Immature natural killer cell (primary cell): ENCODE measurements at regions not wholly inside any gene's neighbourhood (a gene's known extent, or its start where the extent isn't known, plus 50 kb on each side); places are given as distances from the start of the nearest gene placed in this dataset.

ENCODE experiments used
- DNase-seq, 3 donors: peaks; one replicate each; pipeline ENCODE4 v3.0.0; 2022; ENCODE audit warnings: mixed read lengths in 1 of 3
- H3K27ac Mint-ChIP-seq, 6 donors: one replicate each; pipeline ENCODE4 v1.8.0; 2020; ENCODE audit warnings: mixed read lengths in 6 of 6, mild to moderate bottlenecking in 5 of 6, inconsistent platforms in 4 of 6, moderate library complexity in 3 of 6
- H3K27me3 Mint-ChIP-seq, 3 donors: one replicate each; pipeline ENCODE4 v1.8.0; 2020 to 2021; ENCODE audit warnings: low read depth in 3 of 3, mild to moderate bottlenecking in 3 of 3, mixed read lengths in 3 of 3, moderate library complexity in 3 of 3, inconsistent platforms in 1 of 3
- H3K36me3 Mint-ChIP-seq, 3 donors: one replicate each; pipeline ENCODE4 v1.8.0; 2020; ENCODE audit warnings: mixed read lengths in 3 of 3, inconsistent platforms in 2 of 3, mild to moderate bottlenecking in 2 of 3
- H3K4me1 Mint-ChIP-seq, 2 donors: one replicate each; pipeline ENCODE4 v1.8.0; 2020; ENCODE audit warnings: inconsistent platforms in 2 of 2, mild to moderate bottlenecking in 2 of 2, mixed read lengths in 2 of 2, moderate library complexity in 1 of 2
- H3K4me3 Mint-ChIP-seq, 5 donors: one replicate each; pipeline ENCODE4 v1.8.0; 2020; ENCODE audit warnings: mild to moderate bottlenecking in 5 of 5, mixed read lengths in 5 of 5, inconsistent platforms in 3 of 5, moderate library complexity in 3 of 5
- H3K9me3 Mint-ChIP-seq, 6 donors: one replicate each; pipeline ENCODE4 v1.8.0; 2020; ENCODE audit warnings: mild to moderate bottlenecking in 6 of 6, mixed read lengths in 6 of 6, inconsistent platforms in 4 of 6, moderate library complexity in 3 of 6

DNA sequence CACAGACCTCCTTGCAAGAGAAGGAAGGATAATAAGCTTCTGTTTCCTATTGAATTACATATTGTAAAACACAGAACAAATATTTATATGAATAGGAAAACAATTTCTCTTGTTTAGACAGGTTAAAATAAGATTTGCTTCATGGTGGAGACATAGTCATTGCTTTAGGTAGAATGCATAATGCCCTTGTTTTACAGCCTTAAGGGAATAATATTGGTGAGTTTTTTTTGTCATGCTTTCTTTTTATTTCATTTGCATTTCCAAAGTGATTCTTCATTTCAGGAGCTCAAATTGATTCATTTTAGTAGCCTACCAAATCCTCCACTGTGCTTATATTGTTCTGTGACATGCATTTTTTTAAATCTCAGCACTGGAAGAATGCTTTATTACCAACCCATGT lies 690.7 kb downstream of the OLFM4 start:
- no peak for DNase-seq
- peaks cover 8 to 43% (median 22%) of the 10 kb centered on the region in 6 donors for H3K9me3 Mint-ChIP-seq
- no peak overlapping the region for H3K27ac Mint-ChIP-seq
- peaks cover 0 to 3% (median 0%) of the 10 kb centered on the region in 3 donors for H3K36me3 Mint-ChIP-seq
- H3K4me1 Mint-ChIP-seq: no peaks in the 10 kb centered on the region
- H3K27me3 Mint-ChIP-seq: peaks cover 0 to 1% (median 0%) of the 10 kb centered on the region in 3 donors
- H3K4me3 Mint-ChIP-seq: no peak overlapping the region

DNA sequence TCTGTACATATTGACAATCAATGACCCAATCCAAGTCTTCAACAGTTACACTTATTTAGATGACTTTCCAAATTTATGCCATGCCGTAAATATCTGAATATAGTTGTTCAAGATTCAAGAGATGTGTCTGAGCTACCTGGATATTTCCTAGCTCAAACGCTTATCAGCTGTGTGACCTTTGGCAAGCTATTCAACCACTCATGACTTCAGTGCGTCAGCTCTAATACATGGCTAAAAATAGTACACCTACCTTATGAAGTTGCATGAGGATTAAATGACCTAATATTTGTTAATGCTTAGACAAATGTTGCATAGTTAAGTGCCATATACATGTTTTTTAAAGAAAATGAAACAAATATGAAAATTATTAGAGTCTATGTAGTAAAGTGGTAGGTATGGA lies 704.1 kb downstream of the OLFM4 start:
- Mint-ChIP-seq H3K27me3 (peaks cover 0 to 1% (median 0%) of the 10 kb centered on the region in 3 donors), H3K9me3 (peaks cover 4 to 42% (median 19%) of the 10 kb centered on the region in 6 donors), H3K4me1 (no peaks in the 10 kb centered on the region), H3K36me3 (no peaks in the 10 kb centered on the region), H3K27ac (no peak overlapping the region), H3K4me3 (no peak overlapping the region)
- no peak for DNase-seq

- no peak overlapping the region for H3K27ac Mint-ChIP-seq
- H3K4me3 Mint-ChIP-seq: no peak overlapping the region
Measured at GRCh38 chr13:53743906-53744305, 715.3 kb downstream of the OLFM4 start.

GRCh38 chr13:53747825-53748224 lies 719.2 kb downstream of the OLFM4 start:
- Mint-ChIP-seq H3K27ac (no peak overlapping the region), H3K36me3 (peaks cover 0 to 3% (median 0%) of the 10 kb centered on the region in 3 donors), H3K4me1 (no peaks in the 10 kb centered on the region), H3K27me3 (peaks cover 0 to 3% (median 0%) of the 10 kb centered on the region in 3 donors), H3K9me3 (peaks cover 5 to 45% (median 19%) of the 10 kb centered on the region in 6 donors), H3K4me3 (no peak overlapping the region)
- no peak for DNase-seq

More at GRCh38 chr13:53743906-53744305, 715.3 kb downstream of the OLFM4 start:
- peaks cover 0 to 3% (median 1%) of the 10 kb centered on the region in 3 donors for H3K27me3 Mint-ChIP-seq
- no peaks in the 10 kb centered on the region for H3K4me1 Mint-ChIP-seq
- DNase-seq: no peak
- H3K36me3 Mint-ChIP-seq: peaks cover 0 to 3% (median 0%) of the 10 kb centered on the region in 3 donors
- H3K9me3 Mint-ChIP-seq: peaks cover 8 to 39% (median 16%) of the 10 kb centered on the region in 6 donors

- no peak overlapping the region for H3K4me3 Mint-ChIP-seq
- no peaks in the 10 kb centered on the region for H3K27me3 Mint-ChIP-seq
- peaks cover 5 to 47% (median 13%) of the 10 kb centered on the region in 6 donors for H3K9me3 Mint-ChIP-seq
- H3K27ac Mint-ChIP-seq: no peak overlapping the region
- H3K36me3 Mint-ChIP-seq: no peaks in the 10 kb centered on the region
- no peak for DNase-seq
- no peaks in the 10 kb centered on the region for H3K4me1 Mint-ChIP-seq
Measured at GRCh38 chr13:53749306-53749705, 720.7 kb downstream of the OLFM4 start.

GRCh38 chr13:53759016-53759415 lies 730.4 kb downstream of the OLFM4 start:
- Mint-ChIP-seq H3K27ac (no peak overlapping the region), H3K4me1 (no peaks in the 10 kb centered on the region), H3K27me3 (no peaks in the 10 kb centered on the region), H3K4me3 (no peak overlapping the region), H3K36me3 (no peaks in the 10 kb centered on the region), H3K9me3 (peaks cover 11 to 53% (median 24%) of the 10 kb centered on the region in 6 donors)
- no peak for DNase-seq

- DNase-seq: no peak
- Mint-ChIP-seq H3K4me1 (no peaks in the 10 kb centered on the region), H3K27ac (no peak overlapping the region), H3K27me3 (peaks cover 0 to 2% (median 0%) of the 10 kb centered on the region in 3 donors), H3K36me3 (peaks cover 0 to 3% (median 0%) of the 10 kb centered on the region in 3 donors), H3K9me3 (peaks cover 3 to 37% (median 16%) of the 10 kb centered on the region in 6 donors), H3K4me3 (no peak overlapping the region)
Measured at GRCh38 chr13:53775807-53776206, 747.2 kb downstream of the OLFM4 start.

- no peaks in the 10 kb centered on the region for H3K27me3 Mint-ChIP-seq
- DNase-seq: no peak
- peaks cover under 1 to 23% (median 11%) of the 10 kb centered on the region in 6 donors for H3K9me3 Mint-ChIP-seq
- H3K4me1 Mint-ChIP-seq: no peaks in the 10 kb centered on the region
- H3K36me3 Mint-ChIP-seq: no peaks in the 10 kb centered on the region
- no peak overlapping the region for H3K27ac Mint-ChIP-seq
- no peak overlapping the region for H3K4me3 Mint-ChIP-seq
Measured at GRCh38 chr13:53778937-53779336, 750.3 kb downstream of the OLFM4 start.

GRCh38 chr13:53781941-53782340 lies 753.3 kb downstream of the OLFM4 start:
- H3K4me3 Mint-ChIP-seq: no peak overlapping the region
- H3K4me1 Mint-ChIP-seq: no peaks in the 10 kb centered on the region
- no peak overlapping the region for H3K27ac Mint-ChIP-seq
- DNase-seq: no peak
- H3K36me3 Mint-ChIP-seq: no peaks in the 10 kb centered on the region
- H3K27me3 Mint-ChIP-seq: peaks cover 0 to 2% (median 0%) of the 10 kb centered on the region in 3 donors
- peaks cover 4 to 23% (median 7%) of the 10 kb centered on the region in 6 donors for H3K9me3 Mint-ChIP-seq

GRCh38 chr13:53782488-53782961 lies 753.9 kb downstream of the OLFM4 start:
- Mint-ChIP-seq H3K9me3 (peaks cover 4 to 22% (median 8%) of the 10 kb centered on the region in 6 donors), H3K27me3 (peaks cover 0 to 2% (median 0%) of the 10 kb centered on the region in 3 donors), H3K4me3 (peak overlapping the region in 1 of 5 donors; percentile 27), H3K36me3 (no peaks in the 10 kb centered on the region), H3K27ac (no peak overlapping the region), H3K4me1 (no peaks in the 10 kb centered on the region)
- no peak for DNase-seq

DNA sequence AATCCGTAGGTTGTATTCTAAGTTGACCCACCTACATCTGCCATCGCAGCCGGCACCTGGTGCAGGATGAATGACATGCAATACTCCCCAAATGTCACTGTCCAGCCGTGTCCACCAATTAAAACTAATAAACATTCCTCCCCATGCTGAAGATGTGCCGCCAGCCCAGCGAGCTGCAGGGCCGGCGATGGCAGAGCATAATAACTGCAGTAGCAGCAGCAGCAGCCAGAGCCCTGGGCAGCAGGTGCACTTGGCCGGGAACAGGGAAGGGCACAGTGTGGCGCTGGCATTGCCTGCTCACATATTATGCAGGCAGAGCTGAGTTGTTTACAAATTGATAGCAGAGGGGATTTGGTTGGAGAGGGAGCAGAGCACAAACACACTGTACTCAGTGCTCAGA lies 754.9 kb downstream of the OLFM4 start:
- no peaks in the 10 kb centered on the region for H3K36me3 Mint-ChIP-seq
- peaks cover 0 to 23% (median 6%) of the 10 kb centered on the region in 6 donors for H3K9me3 Mint-ChIP-seq
- no peak for DNase-seq
- no peak overlapping the region for H3K27ac Mint-ChIP-seq
- H3K27me3 Mint-ChIP-seq: peaks cover 0 to 2% (median 0%) of the 10 kb centered on the region in 3 donors
- H3K4me3 Mint-ChIP-seq: no peak overlapping the region
- no peaks in the 10 kb centered on the region for H3K4me1 Mint-ChIP-seq

DNA sequence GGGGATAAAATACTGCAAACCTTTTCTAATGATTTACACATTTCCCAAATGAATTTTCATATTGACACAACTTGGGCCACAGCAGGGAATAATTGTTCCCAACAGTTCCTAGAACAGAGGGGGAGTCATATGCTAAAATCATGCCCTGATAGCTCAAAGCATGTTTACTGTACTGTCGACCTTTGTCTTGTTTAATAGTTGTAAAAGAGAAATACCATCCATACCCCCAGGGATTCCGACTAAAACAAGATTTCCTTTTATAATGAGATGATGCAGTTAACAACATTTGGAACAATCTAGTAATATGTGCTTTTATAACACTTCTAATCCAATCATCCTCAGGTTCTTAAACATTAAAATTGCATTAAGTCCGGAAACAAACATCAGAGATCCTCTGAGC lies 759.7 kb downstream of the OLFM4 start:
- Mint-ChIP-seq H3K9me3 (peaks cover 0 to 22% (median 9%) of the 10 kb centered on the region in 6 donors), H3K4me3 (no peak overlapping the region), H3K27me3 (peaks cover 0 to 2% (median 0%) of the 10 kb centered on the region in 3 donors), H3K27ac (no peak overlapping the region), H3K4me1 (no peaks in the 10 kb centered on the region), H3K36me3 (no peaks in the 10 kb centered on the region)
- no peak for DNase-seq

DNA sequence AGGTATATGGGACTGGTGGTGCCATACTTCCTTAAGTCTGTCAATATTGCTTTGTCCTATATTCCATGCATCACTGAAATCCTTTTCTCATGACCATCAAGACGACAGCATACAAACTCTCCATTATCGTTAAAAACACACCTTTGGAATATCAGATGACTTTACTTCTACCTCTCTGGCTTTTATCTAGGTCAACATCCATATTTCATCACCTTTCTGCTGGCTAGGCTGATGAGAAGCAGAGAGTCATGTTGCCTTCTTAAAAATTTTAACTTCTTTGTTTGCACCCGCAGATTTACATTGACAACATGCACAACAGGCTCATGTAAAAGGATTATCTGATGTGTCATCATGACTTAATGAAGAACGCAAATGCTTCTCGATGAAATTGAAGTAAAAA lies 771.4 kb downstream of the OLFM4 start:
- DNase-seq: no peak
- Mint-ChIP-seq H3K4me3 (no peak overlapping the region), H3K4me1 (no peaks in the 10 kb centered on the region), H3K27ac (no peak overlapping the region), H3K9me3 (peaks cover 4 to 40% (median 19%) of the 10 kb centered on the region in 6 donors), H3K36me3 (no peaks in the 10 kb centered on the region), H3K27me3 (no peaks in the 10 kb centered on the region)

GRCh38 chr13:53807251-53807834 lies 778.7 kb downstream of the OLFM4 start:
- DNase-seq: no peak
- peaks cover 3 to 34% (median 10%) of the 10 kb centered on the region in 6 donors for H3K9me3 Mint-ChIP-seq

GRCh38 chr13:53821632-53822031 lies 793.0 kb downstream of the OLFM4 start:
- Mint-ChIP-seq H3K9me3 (peaks cover 3 to 35% (median 9%) of the 10 kb centered on the region in 6 donors), H3K4me3 (no peak overlapping the region), H3K27ac (no peak overlapping the region), H3K36me3 (no peaks in the 10 kb centered on the region), H3K27me3 (peaks cover 0 to 2% (median 0%) of the 10 kb centered on the region in 3 donors), H3K4me1 (no peaks in the 10 kb centered on the region)
- peak in 1 of 3 donors; percentile 0 for DNase-seq

More at GRCh38 chr13:53807251-53807834, 778.7 kb downstream of the OLFM4 start:
- Mint-ChIP-seq H3K36me3 (no peaks in the 10 kb centered on the region), H3K4me1 (no peaks in the 10 kb centered on the region), H3K27me3 (no peaks in the 10 kb centered on the region), H3K27ac (no peak overlapping the region), H3K4me3 (no peak overlapping the region)
